ENCODE measurements at regions not wholly inside any gene's neighbourhood (a gene's known extent, or its start where the extent isn't known, plus 50 kb on each side); places are given as distances from the start of the nearest gene placed in this dataset.

DNA sequence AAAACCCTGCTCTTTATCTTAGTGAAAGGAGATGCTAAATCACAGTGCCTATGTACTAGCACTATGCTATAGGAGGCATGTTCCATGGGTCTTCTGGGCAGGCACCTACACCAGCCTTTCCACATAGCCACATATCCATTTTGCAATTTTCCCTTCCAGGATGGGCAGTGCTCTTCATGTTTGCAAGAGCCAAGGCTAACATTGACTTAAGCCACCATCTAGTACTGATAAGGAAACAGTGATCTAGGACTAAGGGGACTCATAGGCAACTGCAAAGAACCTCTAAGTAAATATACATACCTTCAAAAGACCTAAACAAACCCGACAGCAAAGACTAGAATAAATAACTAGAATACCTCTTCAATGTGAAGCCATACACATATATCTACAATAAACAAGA, 919.7 kb upstream of the GYPC start:
- intact Hi-C loops (cut with DNase I; ENCODE audit: low total_unique reads) = no loop called here
- no peak overlapping the region for H3K4me3 ChIP-seq (ENCODE audit: low read depth, poor library complexity, severe bottlenecking)
- WGBS, 2 donors = 85 to 91% methylated on average over 1 of the region's 1 CpG
- TF ChIP-seq, protein P1, sequence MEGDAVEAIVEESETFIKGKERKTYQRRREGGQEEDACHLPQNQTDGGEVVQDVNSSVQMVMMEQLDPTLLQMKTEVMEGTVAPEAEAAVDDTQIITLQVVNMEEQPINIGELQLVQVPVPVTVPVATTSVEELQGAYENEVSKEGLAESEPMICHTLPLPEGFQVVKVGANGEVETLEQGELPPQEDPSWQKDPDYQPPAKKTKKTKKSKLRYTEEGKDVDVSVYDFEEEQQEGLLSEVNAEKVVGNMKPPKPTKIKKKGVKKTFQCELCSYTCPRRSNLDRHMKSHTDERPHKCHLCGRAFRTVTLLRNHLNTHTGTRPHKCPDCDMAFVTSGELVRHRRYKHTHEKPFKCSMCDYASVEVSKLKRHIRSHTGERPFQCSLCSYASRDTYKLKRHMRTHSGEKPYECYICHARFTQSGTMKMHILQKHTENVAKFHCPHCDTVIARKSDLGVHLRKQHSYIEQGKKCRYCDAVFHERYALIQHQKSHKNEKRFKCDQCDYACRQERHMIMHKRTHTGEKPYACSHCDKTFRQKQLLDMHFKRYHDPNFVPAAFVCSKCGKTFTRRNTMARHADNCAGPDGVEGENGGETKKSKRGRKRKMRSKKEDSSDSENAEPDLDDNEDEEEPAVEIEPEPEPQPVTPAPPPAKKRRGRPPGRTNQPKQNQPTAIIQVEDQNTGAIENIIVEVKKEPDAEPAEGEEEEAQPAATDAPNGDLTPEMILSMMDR (IDR thresholded peaks at IDR 0.05) = no peak
- TF ChIP-seq POLR2A (IDR thresholded peaks at IDR 0.05) = no peak
- DNase-seq (ENCODE audit: low spot score in 2 of 2) = no peak

DNA sequence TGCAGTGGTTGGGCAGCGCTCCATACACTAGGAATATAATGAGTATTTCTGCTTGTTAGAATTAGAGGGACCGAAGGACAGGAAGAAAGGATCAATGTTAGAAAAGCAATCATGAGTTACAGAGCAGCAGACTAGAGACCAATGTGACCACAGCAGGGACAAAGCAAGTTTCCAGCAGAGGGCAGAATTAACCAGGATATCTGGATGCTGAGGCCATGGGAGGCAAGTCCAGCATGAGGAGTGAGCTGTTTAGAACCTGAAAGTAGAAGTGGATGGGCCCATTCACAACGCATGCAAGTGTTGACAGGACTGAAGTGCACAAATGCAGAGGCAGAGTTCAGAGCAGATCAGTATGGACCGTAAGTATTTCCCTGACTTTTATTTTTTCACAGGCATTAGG, 910.4 kb upstream of the GYPC start:
- no peak for TF ChIP-seq POLR2A (IDR thresholded peaks at IDR 0.05)
- TF ChIP-seq, protein P1 (IDR thresholded peaks at IDR 0.05) = no peak
- DNase-seq (ENCODE audit: low spot score in 2 of 2) = no peak
- intact Hi-C loops (cut with DNase I; ENCODE audit: low total_unique reads) = no loop called here
- H3K4me3 ChIP-seq (ENCODE audit: low read depth, poor library complexity, severe bottlenecking) = no peak overlapping the region
- 45 to 57% methylated on average over 4 of the region's 4 CpGs for WGBS, 2 donors

DNA sequence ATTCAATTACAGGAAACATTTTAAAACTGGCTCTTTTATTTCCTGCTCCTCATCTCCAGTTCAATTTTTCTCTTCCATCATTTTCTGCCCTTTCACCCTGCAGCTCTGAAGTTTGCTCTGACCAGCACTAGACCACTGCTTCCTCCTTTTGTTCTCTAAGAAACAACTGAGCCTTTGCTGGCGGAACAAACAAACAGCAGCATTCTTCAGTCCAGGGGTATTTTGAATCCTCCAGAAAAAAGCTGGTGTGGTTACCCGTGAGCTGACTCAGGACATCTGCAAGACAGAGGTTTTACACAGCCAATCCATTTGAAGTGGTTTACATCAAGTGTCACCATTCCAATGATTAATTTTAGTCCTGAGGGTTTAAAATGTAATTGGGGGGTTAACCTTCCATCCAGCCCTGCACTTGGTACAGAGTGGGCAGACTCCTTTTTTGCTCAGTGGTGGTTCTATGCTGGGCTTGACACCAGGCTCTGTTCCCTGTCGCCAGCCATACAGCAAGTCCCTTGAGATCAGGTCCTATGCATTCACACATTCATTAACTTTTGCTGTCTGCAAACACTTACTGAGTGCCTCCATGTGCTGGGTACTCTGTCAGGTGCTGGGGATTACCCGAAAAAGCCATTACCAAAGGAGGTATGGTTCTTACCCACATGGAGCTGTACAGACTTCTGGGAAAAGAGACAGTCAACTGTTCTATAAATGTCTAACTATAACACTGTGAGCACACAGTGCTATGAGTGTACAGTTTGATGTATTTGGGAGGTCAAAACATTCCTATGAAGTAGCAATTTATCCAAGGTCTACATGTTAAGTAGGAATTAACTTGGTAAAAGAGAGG, 909.4 kb upstream of the GYPC start:
- intact Hi-C loops (cut with DNase I; ENCODE audit: low total_unique reads) = no loop called here
- no peak overlapping the region for H3K4me3 ChIP-seq (ENCODE audit: low read depth, poor library complexity, severe bottlenecking)
- DNase-seq (ENCODE audit: low spot score in 2 of 2) = no peak
- TF ChIP-seq, protein P1 (IDR thresholded peaks at IDR 0.05) = no peak
- no peak for TF ChIP-seq POLR2A (IDR thresholded peaks at IDR 0.05)
- 62 to 68% methylated on average over 4 of the region's 4 CpGs for WGBS, 2 donors

DNA sequence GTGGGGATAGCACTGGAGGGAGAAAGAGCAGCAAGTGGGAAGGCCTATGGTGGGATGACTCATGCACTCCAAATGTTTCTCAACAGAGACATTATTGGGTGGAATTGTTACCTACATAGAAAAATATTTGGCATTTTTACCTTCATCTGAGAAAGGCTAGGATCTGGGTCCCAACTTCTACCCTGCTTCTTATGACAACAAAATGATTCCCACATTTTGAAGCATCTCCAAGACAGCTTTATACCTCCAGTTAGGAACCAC, 908.9 kb upstream of the GYPC start:
- intact Hi-C loops (cut with DNase I; ENCODE audit: low total_unique reads) = no loop called here
- no peak for DNase-seq (ENCODE audit: low spot score in 2 of 2)
- no peak overlapping the region for H3K4me3 ChIP-seq (ENCODE audit: low read depth, poor library complexity, severe bottlenecking)
- TF ChIP-seq, protein P1 (IDR thresholded peaks at IDR 0.05) = no peak
- no peak for TF ChIP-seq POLR2A (IDR thresholded peaks at IDR 0.05)

DNA sequence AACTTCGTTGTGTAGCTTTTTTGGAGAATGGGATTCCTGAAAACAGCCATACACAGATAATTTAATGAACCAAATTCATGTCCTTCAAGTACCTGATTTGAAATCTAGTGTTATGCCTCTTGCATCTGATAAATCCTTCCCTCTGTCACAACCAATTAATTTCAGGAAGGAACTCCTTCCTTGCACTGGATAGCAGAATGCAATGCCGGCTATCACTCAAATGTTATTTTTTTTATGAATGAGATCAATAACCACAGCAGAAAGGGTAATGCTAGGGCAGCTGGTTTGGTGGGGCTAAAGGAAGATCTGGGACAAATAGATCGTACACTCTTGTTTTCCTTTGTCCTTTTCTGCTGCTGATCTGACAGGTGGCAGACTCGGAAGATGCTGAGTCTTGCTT, 899.5 kb upstream of the GYPC start:
- H3K4me3 ChIP-seq (ENCODE audit: low read depth, poor library complexity, severe bottlenecking) = no peak overlapping the region
- intact Hi-C loops (cut with DNase I; ENCODE audit: low total_unique reads) = no loop called here
- TF ChIP-seq POLR2A (IDR thresholded peaks at IDR 0.05) = no peak
- TF ChIP-seq, protein P1 (IDR thresholded peaks at IDR 0.05) = no peak
- DNase-seq (ENCODE audit: low spot score in 2 of 2) = no peak
- 74 to 80% methylated on average over 4 of the region's 4 CpGs for WGBS, 2 donors

DNA sequence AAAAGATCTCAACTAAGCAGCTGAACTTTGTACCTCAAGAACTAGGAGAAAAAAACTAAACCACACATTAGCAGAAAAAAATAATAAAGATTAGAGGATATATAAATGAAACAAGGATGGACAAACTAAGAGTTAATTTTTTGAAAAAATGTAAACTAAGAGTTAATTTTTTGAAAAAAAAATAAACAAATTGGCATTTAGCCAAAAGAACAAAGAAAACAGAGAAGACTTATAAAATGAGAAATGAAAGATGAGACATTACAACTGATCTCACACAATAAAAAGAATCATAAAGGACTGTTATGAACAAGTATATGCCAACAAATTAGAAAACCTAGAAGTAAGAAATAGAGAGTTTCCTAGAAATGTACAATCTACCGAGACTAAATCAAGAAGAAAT, 859.2 kb upstream of the GYPC start:
- 88 to 91% methylated on average over 1 of the region's 1 CpG for WGBS, 2 donors
- no peak overlapping the region for H3K4me3 ChIP-seq (ENCODE audit: low read depth, poor library complexity, severe bottlenecking)
- TF ChIP-seq, protein P1 (IDR thresholded peaks at IDR 0.05) = no peak
- no peak for TF ChIP-seq POLR2A (IDR thresholded peaks at IDR 0.05)
- DNase-seq (ENCODE audit: low spot score in 2 of 2) = no peak
- intact Hi-C loops (cut with DNase I; ENCODE audit: low total_unique reads) = no loop called here

All from lower leg skin (tissue), 4 donors.